HG03521 (cell line): ENCODE measurements at regions not wholly inside any gene's neighbourhood (a gene's known extent, or its start where the extent isn't known, plus 50 kb on each side); places are given as distances from the start of the nearest gene placed in this dataset.

ENCODE experiments used
- ATAC-seq: cut with Tn5 transposase; IDR thresholded peaks from one replicate; pipeline ENCODE4 v1.9.1; 2021; ENCODE audit warnings: mild to moderate bottlenecking, moderate library complexity; ENCODE audit not compliant: unreplicated experiment

DNA sequence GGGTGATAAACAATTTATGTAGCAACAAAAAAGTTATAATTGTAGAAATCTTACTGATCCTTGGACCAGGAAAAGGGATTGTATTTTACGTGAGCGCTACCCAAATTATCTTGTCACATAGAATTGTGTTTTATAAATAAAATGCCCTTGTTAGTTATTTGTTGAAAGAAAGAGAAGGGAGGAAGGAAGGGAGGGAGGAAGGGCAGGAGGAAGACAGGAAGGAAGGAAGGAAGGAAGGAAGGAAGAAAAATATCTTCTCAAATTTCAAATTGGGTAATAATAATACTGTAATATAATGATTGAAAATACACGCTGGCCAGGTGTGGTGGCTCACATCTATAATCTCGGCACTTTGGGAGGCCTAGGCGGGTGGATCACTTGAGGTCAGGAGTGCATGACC lies 206.2 kb upstream of the TLL1 start:
- ATAC-seq = no peak

DNA sequence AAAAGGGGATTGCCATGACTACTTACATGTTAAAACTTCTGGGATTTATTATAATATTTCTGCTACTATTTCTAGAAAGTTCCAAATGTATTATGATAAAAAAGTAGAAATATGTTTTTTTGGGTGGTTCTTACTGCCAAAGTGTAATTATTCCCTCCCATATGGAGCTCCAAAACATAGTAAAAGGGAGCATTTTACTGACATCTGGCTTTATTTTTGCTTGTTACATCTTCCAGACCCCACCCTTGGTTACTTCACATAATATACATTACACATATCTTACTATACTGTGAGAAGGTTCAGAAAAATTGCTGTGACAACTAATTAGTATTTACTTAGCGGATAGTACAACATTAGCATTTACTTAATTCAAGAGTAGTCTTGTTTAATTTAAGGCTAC lies 205.1 kb upstream of the TLL1 start:
- no peak for ATAC-seq

DNA sequence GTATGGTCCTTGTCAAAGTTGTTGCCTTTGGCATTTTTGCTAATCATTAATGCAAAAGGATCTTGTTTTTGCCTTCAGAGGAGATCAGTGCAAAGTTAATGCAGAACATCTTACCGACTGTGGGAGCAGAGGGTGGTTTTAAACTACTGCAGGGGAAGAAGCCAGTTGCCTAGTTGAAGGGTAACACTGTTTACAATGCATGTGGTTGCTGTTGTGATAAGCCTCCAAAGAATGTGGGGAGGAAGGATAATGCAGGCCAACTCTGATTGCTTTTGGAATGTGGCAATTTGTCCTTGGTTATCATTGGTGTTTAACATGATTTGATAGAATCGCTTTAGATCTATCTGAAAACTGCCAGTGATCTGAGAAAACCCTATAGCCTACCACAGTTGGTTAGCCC lies 204.3 kb upstream of the TLL1 start:
- no peak for ATAC-seq

DNA sequence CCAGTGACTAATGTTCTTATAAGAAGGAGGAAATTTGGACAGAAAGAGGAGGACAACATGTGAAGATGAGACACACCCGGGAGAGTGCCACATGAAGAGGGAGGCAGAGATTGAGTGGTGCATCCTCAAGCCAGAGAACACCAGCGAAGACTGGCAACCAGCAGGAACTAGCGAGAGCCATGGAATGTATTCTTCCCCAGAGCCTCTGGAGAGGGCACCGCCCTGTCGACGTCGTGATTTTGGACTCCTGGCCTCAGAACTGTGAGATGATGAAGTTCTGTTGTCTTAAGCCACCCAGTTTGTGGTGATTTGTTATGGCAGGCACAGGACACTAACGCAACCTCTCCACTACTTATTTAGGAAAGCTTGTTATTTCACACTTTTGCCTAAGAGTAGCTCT lies 196.0 kb upstream of the TLL1 start:
- ATAC-seq = no peak

DNA sequence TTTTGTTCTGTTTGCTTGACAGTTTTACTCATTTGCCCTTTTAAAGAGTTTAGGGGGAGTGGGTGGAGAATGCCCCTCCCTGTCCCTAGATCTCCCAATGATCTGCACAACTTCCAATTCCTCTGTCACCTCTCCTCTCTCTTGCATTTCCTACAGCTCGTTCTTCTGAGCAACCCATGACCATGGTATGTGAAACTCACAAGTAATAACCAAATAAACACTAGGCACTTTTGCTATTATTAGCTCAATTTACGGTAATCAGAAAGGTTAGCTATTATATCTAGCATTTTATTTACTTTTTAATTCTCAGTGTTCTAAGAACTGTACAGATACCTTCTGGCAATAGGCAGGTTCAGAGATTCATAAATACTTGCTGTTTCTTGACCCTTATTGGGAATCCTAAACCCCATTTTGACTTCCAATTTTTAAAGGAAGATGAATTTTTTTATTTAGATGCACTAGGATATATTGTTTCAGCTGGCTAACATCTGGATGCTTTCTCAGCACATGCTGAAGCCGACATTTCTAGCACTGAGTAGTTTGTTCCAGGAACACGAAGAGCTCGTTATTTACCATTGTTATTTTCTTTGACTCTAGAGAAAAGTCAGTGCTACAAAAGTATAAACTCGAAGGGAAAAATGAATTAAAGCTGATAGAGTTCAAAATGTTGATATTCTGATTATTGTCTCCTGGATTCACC lies 194.7 kb upstream of the TLL1 start:
- no peak for ATAC-seq

DNA sequence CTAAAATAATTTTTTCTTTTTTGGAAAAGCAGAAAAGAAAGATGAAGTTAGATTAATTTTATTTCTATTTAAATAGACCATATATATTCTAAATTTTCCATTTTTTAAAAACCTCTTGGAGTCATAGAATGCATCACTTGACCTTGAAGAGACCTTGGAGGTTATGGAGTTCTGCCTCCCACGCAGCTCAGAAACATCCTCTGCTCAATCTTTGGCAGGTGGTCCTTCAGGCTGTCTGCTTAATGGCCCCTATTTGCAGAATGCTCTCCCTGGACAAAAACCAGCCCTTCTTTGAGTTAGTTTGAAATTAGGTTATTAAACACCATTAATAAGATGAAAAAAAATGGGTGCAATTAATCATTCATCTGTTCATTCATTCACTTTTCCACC lies 194.1 kb upstream of the TLL1 start:
- ATAC-seq = no peak

DNA sequence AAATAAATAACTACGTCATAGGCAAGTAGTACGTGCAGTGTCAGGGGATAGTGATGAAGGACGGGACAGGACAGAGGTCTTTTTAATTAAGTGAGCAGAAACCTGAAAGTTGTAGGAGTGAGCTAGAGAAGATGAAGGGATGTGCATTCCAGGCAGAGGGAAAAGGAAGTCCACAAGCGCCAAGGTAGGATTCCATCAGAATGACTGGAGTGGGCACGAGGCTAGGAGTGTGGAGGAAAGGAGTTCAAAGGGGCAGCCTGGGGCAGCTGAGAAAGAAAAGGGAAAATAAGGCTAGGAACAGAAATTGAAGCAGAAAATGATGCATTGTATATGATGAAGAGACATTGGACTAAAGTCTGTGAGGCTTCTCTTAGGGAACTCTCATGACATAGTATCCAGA lies 192.2 kb upstream of the TLL1 start:
- no peak for ATAC-seq

DNA sequence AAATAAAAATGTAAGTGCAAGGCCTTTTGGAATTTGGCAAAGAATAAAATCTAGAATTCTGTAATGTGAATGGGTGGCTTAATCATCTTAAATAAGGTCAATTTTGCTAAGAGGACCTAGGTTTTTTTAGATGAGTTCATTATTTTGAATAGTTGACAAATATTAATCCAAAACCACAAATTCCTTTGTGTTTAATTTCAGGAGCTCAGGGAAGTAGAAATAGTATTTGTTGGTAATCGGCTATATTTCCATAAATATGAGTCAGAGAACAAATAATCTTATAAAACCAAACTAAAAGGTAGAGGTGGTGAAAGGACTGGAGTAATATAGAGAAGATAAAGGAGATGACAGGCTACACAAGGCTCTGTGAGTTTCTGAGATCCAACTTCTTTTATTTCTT lies 190.4 kb upstream of the TLL1 start:
- no peak for ATAC-seq

DNA sequence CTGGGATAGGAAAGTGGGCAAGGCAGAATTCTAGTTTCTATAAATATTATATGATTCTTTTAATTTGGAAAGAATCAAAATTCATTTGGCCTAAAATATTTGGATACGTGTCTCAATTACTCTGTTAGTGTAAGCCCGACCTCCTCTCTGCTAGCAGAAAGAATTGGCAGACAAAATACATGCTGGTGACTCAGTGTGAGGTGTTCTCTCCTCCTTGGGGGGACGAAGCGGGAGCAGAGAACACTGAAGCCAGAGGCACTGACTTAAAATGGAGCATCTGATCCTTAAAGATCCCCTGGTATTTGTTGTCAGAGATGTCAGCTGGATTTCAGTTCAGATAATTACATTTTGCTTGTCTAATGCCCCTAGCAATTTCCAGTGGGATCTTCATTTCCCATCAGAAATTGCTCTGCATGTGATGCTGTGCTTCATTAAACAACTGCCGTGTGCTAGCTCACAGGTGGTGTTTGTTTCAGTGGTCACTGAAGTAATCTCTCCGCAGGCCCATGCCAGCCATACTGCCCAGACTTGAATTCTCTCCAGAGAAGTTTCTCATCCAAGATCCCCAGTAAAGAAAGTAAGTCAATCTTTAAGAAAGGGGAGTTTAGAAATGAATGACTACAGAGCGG lies 188.7 kb upstream of the TLL1 start:
- no peak for ATAC-seq

DNA sequence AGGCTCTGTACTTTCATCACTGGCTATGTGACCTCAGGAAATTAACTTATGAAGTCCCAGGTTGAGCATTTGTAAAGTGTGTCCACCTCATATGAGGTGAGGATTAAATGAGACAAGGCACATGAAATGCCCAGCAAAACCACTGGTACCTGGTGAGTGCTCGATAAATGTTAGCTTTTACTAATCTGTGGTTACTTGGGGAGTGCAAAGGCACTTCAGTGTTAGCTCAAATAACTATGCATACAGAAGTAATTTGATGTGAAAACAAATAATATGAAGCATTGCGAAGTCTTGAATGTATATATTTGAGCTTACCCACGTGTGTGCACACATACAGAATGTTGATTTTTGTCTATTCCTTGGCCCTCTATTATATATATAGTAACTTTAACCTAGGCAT lies 186.3 kb upstream of the TLL1 start:
- ATAC-seq = no peak

DNA sequence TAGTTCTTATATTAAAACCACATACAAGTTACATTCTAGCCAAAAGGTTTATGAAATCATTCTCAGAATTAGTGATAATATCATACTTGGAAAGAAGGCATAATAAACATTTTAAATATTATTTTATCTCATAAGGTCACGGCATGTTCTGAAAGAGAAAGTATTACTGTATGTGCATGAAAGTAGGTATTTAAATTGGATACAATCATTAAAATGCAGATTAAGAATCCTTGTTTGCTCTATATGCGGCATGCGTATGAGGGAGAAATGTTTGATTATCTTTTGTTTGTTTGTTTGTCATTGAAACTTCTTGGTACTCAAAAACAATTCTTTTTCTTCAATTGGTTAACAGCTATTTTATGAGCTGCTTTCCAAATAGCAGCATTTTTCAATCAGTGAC lies 183.9 kb upstream of the TLL1 start:
- no peak for ATAC-seq

DNA sequence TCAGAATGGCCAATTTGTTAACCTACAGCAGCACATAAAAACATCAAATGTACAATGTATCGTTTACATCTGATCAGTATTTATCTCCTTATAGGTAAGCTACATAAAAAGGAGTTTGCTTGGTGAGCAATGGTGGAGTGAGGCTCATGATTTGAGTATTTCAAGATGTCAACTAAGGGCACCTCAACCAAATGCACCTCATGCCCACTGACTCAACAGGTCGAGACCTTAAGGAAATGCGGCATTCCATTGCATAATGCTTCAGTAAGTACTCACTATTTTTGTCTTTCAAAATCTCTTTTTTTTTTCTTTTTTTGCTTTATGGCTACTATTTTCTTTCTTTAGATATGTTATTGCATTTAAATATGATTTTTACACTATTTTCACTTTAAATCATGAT lies 181.0 kb upstream of the TLL1 start:
- no peak for ATAC-seq

DNA sequence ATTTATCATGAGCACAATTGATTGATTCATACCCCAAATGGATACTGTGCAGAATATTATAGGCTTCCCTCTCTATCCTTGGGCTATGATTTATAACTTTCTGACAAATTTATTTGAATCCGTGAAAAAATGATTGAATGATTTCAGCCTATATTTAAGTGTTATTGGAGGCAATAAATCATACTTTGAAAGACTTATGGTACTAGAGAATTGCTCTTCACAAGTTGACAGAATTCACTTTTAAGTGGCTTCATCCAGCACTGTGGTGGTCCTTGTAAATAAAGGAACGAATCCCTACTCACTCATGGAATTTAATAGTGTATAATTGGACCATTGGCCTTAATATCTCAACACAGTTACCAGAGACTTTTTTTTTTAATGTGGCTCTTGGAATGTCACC lies 174.8 kb upstream of the TLL1 start:
- no peak for ATAC-seq

DNA sequence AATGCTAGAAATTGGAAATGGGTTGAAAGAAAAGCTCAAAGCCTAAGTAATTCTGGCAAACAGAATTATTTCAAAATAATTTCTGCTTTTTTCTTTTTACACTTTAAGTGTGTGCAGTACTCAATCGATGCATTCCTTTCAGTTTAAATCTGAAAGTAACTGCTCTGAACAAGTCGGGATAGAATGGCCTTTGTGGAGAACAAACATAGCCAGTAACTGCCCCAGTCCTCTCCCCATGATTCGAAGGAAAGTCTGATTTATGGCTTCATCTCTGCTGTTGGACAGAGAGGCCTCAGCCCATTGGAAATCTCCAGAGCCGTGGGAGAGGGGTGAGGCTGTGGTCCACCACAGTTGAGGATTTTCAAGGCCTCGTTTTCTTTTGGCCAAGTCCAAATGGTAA lies 174.0 kb upstream of the TLL1 start:
- no peak for ATAC-seq

DNA sequence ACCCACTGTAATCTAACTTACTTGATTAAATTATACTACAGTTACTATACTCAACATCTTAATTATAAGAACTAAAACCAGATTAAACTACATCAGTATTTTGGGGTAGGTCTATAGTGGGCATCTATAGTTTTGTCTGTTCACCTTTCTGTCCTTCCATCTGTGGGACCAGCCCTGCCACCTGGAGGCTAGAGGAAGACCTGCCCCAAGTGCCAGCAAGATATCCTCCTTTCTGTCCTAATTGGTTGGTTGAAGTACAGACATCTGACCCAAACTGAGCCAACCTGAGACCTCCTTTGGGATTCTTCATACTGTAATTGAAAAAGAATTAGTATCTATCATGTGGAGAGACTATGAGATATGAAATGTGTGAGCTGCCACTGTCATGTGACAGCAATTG lies 172.2 kb upstream of the TLL1 start:
- no peak for ATAC-seq

DNA sequence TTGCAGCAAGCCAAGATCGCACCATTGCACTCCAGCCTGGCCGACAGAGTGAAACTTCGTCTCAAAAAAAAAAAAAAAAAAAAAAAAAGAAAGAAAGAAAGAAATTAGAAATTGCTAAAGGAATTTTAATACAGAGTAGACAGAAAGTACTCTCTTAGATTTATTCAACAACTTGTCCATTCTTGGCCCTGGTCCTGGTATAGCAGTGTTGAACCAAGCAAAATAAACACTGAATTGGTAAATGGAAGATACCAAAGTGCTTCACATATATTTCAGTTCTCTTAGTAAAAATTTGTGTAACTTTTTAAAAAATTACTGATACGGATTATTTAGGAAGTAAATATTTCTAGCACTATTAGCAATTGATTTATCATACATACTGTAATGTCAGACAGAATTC lies 165.9 kb upstream of the TLL1 start:
- no peak for ATAC-seq

DNA sequence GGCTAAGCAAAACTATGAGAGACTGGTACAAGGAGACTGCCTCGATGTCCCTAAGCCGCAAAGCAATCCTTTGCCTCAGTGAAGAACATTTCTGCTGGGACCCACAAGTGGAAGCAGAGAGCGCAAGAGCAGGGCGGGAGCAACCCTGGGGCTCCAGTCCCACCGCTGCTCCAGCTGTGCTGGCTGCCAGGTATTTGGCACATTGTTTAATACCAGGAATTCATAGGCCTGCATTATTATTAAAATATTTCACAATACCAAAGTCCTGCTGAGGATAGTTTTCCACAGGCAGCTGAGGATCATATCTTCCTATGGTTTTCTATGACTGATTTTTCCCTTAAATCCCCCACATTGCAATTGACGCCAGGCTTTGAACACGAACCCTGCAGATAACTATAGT lies 163.5 kb upstream of the TLL1 start:
- no peak for ATAC-seq

DNA sequence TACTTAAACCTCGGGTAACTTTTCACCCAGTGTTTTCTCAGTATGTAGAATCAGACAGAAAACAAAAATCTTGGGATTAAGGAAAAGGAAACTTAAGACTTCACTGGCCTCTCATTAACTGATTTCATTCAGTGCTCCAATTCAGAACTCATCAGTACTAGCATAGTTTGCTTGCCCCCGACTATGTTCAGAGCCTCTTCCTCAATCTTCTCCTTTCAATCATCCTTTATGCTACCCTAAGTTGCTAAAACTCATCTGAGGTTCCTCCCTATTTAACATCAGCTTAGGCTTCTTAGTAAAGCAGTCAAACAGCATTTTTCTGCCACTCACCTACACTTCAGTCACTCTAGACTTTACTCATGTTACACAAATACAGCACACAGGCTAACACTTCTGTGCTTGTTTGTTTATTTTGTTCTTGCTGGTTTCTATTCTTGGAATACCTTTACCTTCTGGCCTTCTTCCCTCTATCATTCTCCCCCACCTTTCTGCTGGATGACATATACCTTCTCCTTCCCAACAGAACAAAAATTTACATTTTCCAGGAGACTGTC lies 163.0 kb upstream of the TLL1 start:
- ATAC-seq = no peak

DNA sequence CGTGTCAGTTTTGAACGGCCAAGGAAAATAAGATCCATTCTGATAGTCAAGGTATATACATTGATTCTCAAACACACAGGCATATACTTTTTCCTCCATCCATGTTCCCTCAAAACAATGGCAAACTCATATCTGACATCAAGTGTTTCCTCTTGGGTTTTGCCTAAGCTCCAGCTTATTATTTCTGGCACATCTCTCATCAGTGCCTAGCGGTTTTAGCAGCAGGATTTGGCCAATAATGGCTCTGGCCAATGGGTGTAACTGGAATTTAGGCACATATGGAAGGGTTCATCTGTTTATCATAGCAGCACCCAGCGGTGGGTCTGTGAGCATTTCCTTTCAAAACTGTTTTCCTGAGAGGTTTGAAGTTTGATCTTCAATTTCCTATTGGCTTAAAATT lies 161.6 kb upstream of the TLL1 start:
- no peak for ATAC-seq

DNA sequence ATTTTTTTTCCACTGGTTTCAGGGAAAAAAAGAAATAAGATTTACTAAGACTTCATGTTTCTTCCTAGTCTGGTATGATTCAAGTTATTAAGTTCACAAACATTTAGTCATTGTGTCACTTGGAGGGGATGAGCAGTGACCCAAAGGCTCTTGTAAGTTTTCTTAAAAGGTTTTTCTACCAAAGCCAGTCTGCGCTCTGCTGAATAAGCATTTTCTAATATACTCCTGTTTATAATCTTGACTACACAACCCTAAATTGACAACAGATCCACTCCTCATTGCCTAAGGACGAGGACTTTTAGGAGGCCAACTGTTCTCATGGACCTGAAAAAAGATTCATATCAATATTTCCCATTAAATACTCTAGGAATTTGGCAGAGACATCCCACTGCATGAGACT lies 161.1 kb upstream of the TLL1 start:
- no peak for ATAC-seq

DNA sequence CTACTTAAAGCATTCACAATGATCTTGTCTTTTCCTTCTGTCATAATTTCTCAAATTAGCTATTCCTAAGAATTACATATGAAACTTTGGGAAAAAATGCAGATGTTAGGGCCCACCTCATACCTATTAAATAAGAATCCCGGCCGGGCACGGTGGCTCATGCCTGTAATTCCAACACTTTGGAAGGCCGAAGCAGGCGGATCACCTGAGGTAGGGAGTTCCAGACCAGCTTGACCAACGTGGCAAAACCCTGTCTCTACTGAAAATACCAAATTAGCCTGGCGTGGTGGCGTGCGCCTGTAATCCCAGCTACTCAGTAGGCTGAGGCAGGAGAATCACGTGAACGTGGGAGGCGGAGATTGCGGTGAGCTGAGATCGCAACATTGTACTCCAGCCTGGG lies 158.4 kb upstream of the TLL1 start:
- no peak for ATAC-seq

DNA sequence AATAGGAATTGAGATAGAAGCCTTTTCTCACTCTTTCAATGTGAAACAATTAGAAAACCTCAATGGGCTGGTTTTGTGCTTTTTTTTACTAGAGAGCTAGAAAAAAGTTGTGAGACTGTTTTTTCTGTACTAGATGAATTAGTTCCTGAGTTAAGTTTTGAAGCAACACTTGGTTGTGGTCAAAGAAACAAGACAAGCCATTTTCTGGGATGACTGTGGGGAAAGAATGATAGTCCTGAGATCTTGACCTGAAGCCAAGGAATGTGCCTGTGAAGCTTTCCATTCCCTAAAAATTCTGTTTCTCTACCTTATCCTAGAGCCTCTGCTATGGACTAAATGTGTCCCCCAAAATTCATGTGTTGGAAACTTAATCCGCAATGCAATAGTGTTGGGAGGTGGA lies 157.8 kb upstream of the TLL1 start:
- ATAC-seq = no peak

DNA sequence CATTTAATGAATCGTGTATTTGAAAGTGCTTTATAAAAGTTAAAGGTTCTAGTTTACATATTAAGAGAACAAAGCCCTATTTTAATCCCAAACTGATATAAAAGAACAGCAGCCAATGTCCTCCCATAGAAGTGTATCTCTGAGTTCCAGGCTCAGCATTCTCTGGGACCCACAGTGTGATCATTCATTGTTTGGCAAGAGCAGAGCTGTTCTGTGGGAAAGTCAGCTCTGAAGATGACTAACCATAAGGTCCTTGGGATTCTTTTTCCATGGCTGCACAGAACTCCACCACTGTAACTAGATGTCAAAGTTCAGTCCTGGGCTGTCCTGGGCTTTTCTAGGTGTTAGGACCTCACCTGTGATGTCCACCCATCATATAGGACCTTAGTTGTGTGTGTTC lies 157.0 kb upstream of the TLL1 start:
- no peak for ATAC-seq
